ENCODE measurements at regions not wholly inside any gene's neighbourhood (a gene's known extent, or its start where the extent isn't known, plus 50 kb on each side); places are given as distances from the start of the nearest gene placed in this dataset.

DNA sequence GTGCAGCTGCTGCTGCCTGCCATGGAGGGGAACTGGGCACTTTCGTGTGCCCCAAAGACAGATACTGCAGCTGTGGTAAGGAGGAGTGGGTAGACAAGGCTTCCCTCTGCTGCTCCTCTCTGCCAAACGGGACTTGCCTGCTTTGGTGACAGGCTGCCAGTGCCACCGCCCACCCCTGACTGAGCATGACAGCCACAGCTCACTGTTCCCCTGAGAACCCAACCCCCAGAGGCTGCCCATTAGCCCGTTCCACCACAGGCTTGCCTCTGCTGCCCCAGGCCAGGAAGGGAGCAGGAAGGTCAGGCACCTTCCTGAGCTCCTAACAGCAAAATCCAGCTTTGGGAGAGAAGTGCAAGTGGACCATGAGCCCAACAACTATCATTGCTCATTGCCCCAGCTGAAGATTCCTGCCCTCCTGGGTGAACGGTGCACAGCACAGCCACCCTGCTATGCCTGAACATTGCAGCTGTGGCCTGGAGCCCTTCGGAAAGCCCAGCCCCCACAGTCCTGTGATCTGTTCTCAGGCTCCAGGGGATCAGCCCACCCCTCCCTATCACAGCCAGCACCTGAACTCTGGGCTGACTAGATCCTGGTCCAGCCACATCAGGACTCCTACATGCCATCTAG is 58.7 kb upstream of the ANTXRL start:
- DNase-seq (ENCODE audit: low read depth) = no peak

DNA sequence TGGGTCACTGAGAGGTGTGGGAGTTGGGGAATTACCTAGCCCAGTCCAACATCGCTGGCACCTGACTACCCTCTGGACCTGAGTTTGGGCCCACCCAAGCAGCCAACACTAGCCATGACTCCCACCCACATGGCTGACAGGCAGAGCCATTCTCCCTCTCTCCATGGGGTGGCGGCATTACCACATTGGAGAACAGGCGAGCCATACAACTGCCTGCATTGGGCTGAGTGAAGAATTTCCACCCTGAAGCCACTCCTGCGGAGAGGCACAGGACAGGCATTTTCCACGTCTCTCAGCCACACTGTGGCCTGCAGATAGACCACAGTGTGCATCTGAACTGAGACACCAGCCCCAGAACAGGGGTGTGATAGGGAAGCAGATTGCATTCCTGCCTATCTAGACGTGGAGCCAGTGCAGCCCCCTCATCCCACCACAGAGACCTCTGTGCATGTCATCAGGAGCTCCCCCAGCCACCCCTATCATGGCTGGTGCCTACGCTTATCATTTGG is 58.2 kb upstream of the ANTXRL start:
- peak; percentile 49 for DNase-seq (ENCODE audit: low read depth)

DNA sequence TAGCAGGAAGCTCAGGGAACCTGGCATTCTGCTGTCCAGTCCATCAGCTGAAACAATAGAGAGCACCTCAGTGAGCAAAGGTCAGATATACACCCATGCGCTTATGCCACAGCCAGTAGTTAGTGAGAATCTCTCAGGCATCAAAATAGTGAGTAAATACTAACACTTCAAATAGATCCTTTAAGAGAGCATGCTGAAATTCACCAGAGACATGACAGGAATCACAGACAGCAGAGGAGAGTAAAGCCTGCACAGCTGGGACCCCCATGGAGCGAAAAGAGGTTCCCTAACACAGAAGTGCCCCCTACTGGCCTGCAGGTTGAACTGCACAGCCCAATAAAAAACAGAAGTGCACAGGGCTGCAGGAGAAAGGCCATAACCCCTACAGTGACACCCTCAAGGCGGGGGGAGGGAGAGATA is 57.6 kb upstream of the ANTXRL start:
- no peak for DNase-seq (ENCODE audit: low read depth)

DNA sequence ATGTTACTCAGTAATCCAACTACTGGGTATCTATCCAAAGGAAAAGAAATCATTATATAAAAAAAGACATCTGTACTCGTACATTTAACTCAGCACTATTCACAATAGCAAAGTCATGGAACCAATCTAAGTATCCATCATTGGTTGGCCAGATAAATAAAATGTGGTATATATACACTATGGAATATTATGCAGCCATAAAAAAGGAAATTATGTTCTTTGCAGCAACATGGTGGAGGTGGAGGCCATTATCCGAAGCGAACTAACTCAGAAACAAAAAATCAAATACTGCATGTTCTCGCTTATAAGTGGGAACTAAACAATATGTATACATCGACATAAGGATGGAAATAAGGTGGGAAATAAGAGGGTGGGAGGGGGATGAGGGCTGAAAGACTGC is 56.2 kb upstream of the ANTXRL start:
- no peak for DNase-seq (ENCODE audit: low read depth)

DNA sequence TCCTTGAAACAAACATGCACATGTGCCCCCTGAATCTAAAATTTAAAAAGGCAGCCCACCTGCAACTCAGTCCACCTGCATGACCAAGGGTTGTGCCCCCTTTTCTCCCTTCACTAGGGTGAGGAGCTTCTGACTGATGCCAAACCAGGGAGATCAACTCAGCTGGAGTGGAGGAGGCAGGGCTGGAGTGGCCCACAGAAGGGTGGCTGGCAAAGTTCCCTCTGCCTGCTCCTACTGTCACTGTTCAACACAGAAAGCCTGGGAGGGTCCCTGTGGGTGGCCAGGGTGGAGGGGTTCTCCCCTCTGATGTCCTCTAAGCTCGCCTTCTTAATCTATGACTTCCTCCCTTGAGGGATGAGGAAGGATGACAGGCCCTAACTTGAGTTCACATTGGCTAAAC is 55.7 kb upstream of the ANTXRL start:
- DNase-seq (ENCODE audit: low read depth) = no peak

DNA sequence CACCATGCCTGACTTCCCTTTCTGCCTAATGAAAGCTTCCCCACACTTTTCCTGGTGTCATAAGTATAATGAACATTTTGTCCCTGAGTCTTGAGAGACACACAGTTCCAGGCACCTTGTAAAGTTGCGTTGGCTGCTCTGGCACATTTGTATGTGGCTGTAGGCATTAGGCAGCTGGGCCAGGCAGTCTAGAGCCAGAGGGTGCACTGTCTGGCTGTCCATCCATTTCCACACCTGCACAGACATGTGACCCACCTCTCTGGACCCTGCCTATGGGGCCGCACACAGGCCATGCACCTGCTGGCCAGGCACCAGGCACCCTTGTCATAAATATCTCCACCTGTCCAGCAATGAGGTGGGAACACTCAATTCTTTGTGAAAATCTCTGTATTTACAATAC is 54.7 kb upstream of the ANTXRL start:
- no peak for DNase-seq (ENCODE audit: low read depth)

DNA sequence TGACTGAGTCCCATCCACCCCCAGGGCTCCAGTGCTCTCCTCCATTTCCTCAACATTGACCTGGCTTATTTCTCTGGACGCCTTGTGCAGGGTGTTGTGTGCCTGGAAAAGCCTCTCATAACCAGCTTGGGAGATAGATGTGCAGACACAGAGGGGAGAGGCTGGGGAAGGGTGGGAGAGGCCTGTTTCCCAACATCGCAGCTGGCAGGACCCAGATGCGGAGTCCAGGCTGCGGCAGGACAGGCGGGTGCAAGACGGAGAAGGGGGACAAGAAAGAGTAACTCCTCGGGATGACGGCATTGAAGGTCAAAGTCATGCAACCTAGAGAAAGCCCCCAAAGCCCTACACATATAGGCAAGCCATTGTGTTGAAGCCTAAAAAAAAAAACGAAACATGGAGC is 54.1 kb upstream of the ANTXRL start:
- DNase-seq (ENCODE audit: low read depth) = no peak

DNA sequence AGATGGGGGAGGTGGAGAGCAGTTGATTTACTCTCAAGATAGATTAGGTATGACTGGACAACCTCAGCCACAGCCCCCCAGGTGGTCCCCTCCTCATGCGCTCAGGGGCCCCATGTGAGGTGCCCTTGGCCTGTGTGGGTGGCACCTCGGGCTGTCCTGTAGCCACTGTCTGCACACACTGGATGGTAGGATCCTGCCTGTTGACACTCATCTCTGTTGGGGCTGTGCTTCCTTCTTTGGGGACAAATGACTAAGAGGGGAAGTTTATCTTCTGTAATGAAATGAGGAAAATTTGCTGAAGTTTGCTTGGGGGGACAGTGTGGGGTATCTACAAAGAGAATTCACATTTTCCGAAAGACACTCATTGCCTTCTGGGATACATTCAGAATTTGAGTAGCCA is 53.6 kb upstream of the ANTXRL start:
- DNase-seq (ENCODE audit: low read depth) = no peak

DNA sequence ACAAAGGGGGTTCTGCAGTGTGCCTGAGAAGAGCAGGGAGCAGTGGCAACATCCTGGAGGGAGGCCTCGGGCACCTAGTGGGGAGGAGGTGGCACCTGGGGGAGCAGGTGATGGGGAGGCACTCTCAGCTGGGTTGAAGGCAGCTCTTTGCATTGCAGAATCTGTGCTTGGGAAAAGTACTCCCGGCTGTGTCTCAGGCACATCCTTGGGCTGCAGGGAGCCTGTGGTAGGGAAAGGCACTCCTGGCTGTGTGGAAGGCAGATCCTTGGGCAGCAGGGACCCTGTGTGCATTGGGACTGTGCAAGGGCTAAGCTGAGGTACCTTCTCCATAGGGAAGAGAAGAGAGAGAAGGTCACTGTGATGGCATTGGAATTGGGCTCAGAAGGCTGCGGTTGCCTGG is 52.8 kb upstream of the ANTXRL start:
- DNase-seq (ENCODE audit: low read depth) = no peak

DNA sequence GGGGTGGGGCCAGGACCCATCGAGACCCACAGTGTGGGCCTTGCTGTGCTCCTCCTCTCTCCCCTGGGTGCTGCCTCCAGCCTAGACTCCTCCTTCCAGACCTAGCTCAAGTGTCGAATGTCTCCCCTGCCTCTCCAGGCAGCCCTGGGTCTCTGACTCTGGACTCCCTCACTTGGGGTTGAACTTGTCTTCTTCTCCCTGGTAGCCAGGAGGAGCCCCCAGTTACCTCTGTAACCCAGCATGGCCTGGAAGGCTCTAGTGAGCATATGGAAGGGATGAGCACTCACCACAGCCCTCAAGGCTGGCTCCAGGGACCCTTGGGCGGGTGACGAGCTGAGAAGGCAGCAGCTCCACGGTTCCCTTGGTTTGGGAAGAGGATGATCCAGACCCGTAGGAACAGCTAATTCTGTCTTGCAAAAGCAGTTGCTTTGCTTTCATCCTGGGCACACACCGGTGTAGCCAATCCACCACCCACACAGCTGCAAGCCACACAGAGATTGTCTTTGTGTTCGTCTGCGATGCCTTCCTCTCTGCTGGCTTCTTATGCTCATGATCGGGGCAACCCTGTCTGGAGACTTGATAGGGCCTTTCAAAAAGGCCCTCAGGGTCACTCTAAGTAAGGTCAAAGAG is 52.3 kb upstream of the ANTXRL start:
- DNase-seq (ENCODE audit: low read depth) = no peak

DNA sequence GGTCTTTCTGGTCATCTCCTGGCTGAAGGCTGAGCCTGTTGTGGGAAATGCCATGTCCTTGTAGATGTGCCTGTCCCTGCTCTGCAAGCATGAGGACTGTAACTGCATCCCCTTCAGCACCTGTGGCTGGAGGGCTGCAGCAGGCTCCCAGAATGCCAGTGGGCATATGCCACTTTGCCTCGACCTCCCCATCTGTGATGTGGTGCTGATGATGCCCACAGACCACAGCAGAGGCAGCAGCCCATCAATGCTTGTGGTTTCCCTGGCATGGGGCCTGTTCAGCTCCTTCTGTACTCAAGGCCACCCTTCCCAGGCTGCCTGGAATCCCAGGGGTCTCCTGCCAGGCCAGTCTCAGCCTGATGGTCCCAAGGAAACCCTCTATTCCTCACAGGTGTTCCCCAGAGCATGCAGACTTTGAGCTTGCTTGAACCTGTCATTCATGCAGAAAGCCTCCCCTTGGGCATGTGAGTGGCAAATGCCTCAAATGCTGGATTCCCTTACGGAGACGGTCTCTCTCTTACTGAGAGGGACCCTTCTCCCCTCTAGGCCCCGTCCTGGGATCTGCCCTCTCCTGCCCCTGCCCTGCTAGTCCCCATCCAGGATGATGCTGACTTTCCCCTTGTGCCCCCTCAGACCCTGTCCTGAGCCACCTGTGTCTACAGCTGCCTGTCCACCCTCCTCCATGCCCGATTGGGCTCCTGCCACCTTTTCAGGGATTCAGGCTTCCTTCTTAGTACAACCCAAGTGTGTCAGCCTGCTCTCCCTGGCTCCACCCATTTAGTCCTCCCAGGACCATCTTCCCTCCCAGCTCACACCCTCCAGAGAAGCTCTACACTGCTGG is 50.9 kb upstream of the ANTXRL start:
- DNase-seq (ENCODE audit: low read depth) = no peak

DNA sequence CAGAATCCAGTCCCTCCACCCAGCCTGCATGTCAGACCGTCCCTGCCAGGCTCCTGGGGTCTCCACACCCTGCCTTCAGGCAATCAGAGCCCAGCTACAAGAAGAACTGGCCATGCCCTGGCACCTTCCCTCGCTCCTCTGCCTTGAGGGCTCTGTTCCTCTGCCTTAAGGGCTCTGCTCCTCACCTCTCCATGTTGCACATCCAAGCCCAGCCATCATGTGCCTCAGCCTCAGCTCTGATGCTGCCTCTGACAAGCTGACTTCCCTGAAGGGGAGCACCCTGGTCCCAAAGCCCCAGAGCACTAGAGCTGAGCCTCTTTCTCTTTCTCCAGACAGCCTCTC is 50.3 kb upstream of the ANTXRL start:
- no peak for DNase-seq (ENCODE audit: low read depth)

DNA sequence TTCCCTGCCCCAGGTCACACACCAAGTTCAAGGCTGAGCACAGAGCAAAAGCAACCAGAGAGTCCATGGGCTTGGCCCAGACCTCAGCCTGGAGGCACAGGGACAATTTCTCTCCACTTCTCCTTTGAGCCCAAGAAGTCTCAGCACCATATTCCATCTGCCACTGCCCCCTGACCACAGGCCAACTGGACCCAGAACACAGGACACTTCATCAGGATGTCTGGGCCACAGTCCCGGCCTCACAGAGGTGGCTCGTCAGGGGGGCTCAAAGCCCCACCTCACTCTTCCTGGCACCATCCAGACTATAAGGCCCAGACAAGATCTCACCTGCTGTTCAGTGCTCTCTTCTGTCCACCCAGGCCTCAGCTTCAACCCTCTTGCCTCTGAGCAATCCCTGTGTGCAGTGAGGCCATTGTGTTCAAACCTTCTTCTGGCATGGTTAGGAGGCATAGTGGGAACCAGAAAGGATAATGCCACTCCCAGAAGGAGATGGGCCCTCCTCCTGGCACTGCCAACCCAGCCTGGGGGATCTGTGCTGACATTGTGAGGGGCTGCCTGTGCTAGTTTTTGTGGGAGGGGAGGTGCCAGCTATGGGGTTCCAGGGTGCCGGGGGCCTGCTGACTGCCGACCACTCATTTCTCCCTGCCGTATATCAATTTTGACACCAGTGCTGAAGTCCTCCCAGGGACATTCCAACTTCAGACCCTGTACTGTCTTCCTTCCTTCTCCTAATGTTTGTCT is 49.7 kb upstream of the ANTXRL start:
- DNase-seq (ENCODE audit: low read depth) = no peak
